MV-4-11 (cell line): ENCODE measurements at regions not wholly inside any gene's neighbourhood (a gene's known extent, or its start where the extent isn't known, plus 50 kb on each side); places are given as distances from the start of the nearest gene placed in this dataset.
A peak's percentile ranks its signal among the peaks of the same experiment; 100 is the strongest.
"Not testable (repeated sequence)": the region's sequence is repeated elsewhere in the genome, so short reads cannot be mapped to it uniquely, and the experiment has no call there.

Source experiments
- DNase-seq: peaks from one replicate; lab custom pipeline; 2025; lab: John Stamatoyannopoulos, UW

DNA sequence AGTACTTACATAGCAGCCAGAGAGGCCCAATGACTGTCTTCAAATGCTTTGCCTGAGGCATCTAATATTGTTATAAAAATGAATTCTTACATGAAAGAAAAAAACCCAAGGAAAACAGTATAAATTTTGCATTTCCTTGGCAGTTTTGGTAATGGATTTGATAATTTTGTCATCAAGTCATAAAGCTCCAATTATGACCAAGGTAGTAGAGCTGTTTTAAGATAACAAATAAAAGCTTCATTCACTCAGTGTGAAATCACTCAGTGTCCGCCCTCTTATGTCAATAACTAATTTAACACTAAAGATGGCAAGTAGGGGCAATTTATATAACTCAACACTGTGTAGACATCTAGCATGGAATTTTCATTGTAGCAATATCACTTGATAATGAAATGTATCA, 193.9 kb downstream of the ANKRD7 start:
- no peak for DNase-seq

DNA sequence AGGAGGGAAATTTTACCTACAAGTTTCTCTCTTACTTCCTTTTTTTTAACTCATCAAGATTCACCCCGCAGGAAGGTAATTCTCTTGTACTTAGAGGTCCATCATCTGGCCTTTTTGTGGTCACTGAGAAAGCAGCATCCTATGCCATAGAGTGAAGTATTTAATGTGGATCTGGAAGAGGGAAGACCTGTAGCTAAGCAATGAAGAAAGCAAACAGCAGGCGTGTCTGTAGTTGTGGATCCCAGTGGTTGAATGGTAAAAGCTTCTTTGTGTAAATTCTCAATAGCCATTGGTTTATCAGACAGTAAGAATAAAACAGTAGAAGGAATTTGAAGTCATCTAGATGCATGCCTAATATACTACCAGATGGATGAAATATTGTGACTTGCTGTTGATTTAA, 196.4 kb downstream of the ANKRD7 start:
- no peak for DNase-seq

DNA sequence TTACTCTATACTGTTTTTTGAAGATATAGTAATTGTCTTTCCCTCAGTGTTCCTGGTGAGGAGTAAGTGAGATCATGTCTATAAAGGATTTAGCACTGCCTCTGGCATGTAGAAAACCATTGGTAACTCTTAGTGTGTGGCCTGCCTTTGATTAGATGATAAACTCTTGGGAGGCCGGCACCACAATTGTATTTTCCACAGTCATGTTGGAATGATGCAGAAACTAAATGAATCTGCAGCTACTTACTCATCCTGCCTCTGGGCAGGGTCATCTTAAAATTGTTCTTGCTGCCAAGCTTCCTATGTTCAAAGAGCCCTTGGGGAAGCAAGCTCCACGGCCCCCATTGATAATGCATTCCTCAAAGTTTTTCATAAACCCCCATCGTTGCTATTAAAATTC, 204.6 kb downstream of the ANKRD7 start:
- DNase-seq: no peak

DNA sequence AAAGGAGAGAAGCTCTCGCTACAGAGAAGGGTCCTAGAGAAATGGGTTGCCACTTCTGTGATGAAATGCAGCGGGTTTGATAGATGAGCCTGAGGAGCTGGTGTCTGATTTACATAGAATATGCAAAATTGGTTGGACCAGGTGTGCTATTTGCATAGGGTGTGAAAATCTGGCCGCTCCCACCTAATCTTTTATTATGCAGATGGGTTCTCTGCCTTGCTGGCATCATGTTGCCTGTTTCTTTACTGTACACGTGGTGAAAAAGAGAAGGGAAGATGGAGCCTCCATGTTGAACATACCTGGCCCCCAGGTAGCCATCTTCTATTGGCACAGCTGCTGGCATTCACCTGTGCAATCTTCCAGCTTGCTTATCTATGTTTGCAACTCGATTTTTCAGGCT, 212.2 kb downstream of the ANKRD7 start:
- DNase-seq: no peak

DNA sequence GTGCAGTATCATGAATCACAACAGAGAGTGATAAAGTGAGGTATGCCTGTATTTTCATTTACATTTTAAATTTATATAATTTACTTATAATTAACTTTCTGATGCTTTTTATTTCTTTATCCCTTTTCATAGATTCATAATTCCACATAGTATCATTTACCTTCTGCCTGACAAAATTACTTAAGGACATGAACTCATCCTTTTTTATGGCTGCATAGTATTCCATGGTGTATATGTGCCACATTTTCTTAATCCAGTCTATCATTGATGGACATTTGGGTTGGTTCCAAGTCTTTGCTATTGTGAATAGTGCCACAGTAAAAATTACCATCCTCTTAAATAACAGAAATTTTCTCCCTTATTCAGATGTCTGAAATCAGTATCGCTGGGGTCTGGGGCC, 224.5 kb downstream of the ANKRD7 start:
- not testable (repeated sequence) for DNase-seq

DNA sequence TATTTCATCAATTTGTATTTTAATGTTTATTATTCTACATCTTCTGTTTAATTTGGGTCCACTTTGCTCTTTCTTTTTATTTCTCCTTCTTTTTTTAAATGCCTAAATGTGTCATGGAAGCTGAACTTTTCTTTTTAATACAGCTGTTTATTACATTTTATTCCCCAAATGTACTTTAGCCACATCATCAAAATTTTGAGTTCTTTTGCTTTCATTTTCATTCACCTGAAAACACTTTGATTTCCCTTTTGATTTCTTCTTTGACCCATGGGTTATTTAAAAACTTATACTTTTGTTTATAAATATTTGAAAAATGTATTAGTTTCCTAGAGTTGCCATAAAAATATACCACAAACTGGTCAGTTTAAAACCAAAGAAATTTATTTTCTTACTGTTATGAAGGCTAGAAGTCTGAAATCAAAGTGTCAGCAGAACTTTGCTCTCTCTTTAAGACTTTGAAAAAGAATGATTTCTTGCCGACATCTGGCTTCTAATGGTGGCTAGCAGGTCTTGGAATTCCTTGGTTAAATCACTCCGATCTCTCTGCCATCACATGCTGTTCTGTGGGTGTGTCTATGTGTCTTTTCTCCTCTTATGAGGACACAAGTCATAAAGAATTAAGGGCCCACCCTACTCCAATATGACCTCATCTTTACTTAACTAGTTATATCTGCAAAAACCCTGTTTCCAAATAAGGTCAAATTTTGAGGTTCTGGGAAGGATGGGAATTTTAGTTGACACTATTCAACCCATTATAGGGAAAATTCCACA, 225.5 kb downstream of the ANKRD7 start:
- no peak for DNase-seq

DNA sequence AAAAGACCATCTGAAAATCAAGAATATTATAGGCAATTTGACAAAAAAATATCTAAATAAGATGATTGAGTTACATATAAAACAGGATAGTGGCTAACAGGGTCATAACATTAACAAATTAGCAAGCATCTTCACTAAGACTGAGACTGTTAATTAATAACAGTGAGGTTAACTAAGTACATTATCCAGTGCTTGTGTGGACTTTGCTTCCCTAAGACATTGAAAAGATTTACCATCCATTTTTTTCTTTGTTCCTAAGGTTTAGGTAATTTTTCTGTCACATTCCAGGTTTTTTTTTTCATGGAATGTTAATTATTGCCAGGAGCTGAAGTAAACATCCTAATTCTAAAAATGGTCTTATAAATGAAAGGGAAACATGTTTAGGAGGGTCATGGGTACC, 227.6 kb downstream of the ANKRD7 start:
- no peak for DNase-seq

DNA sequence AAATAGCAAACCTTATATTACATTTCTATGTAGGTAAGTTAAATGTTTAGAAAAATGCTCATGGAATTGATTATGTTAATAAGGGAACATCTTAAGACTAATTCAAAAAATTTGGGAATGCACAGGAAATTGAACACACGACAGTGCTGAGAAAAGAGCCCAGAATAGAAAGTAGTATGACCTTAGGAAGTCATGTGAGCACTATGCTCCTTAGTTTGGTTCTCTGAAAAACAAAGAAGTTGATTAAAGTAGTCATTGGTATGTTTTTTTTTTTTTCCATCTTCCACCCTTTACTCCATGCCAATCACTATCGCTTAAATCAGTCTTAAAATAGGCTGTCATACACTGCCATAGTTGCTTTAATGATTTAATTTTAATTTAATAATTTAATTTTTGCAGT, 242.9 kb downstream of the ANKRD7 start:
- DNase-seq: no peak

DNA sequence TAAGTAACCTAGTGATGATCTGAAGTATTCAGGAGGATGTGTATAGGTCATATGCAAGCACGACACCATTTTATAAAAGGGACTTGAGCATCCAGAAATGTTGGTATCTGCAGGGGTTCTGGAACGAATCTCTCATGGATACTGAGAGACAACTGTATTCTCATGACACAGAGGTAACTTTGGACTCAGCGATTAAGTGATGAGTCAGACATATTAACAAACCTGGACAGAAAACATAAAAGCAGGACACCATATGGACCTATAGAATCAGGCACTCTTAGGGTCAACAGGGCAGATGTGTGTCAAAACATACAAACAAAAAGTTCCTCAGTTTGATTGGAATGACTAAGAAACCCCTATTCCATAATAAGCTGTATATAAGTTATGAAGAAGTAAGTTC, 248.1 kb downstream of the ANKRD7 start:
- DNase-seq: no peak

DNA sequence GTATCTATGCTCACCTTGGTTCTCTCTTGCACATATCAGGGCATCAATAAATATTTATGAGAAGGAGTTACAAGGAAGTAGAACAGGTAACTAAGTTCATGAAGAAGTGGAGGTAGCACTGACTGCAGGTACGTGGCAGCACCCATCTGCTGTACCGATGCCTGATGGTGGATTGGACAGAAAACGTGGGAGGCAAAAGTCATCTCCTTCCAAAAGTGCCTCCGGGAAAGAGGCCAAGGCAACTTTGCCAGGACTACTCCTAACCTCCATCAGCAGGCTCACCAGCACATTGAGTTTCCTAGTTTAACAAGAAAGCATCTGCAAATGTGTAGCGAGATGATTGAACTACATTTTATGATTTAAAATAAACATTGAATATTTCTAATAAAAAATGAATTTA, 248.8 kb downstream of the ANKRD7 start:
- no peak for DNase-seq

DNA sequence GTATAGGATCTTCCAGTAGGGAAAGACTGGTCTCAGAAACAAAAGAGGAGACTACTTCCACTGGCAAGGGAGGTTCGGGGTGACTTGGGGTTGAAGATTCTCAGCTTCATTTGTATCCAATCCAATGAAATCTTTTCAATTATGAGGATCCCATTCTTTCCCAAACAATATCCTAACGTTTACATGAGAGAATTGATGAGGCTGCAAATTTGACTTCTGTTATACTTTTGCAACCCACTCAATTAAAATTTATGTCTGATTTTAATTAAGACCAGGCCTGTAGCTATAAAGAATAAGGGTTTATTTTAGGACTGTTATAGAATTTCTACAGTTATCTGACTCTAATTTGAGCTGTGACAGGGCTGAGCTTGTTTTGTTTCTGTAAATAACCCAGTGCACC, 251.5 kb downstream of the ANKRD7 start:
- no peak for DNase-seq

DNA sequence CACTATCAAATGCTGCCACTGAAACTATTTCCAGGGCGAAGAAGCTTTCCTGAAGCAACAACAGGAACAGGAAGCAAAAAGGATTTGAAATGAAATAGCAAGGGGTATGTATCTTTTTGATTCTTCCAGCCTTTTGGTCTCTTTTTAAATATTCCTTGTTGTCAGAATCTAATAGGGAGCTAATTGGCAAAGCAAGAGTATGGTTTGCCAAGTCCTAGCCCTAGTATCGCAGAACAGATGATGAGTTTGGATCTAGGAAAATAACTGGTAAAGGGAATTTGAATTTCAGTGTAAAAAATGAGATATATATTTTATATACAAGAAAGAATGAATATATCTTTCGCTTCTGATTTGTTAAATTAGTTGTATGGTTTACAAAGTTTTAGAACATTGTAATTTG, 252.5 kb downstream of the ANKRD7 start:
- DNase-seq: no peak

DNA sequence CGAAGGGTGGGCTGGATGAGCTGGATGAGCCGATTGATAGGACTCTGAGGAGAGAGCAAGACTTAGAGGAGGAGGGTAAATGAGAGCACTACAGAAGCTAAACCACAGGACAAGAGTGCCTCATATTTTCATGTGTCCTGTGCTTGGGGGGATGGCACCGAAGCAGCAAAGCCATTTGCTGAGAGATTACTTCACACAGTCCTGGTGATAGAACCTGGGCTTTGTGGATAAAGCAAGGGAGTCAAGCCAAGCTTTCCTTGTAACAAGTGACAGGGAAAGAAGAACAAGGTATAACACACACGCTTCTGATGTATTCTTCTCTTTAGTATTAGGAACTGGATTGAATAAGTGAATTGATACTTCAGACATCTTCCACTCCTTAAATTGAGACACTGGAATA, 253.7 kb downstream of the ANKRD7 start:
- no peak for DNase-seq

DNA sequence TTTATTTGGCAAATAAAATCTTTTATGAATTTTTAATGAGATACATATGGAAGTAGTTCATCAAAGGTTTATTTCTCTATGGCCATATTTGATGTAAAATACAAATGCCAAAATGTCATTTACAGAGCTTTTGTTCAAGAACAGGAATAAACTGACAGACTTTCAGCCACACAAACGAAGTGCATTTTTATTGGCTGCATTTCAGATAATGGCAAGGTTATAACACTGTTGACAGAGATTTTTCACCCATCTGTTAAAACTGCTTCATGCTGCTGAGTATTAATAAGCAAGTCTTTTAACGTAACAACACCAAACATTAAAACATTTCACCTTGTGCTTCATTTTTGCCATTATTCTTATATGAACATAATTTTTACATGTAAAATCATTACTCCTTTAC, 254.4 kb downstream of the ANKRD7 start:
- no peak for DNase-seq

DNA sequence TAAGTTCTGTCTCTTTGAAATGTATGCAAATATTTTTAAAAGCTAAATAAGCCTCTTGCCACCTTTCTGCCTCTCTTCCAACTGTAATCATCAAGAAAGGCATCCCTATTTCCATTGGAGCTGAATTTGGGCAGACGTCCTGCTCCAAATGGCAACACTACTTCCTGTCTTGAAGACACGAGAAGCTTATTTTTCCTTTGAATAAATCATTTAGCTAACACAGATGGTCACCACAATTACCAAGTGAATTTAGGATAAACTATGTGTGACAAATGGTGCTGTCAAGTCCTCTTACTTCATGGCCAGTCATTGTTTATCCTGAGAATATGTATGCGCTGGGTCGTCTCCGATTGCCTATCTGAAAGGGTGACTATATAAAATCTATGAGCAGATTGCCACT, 268.0 kb downstream of the ANKRD7 start:
- DNase-seq: no peak

DNA sequence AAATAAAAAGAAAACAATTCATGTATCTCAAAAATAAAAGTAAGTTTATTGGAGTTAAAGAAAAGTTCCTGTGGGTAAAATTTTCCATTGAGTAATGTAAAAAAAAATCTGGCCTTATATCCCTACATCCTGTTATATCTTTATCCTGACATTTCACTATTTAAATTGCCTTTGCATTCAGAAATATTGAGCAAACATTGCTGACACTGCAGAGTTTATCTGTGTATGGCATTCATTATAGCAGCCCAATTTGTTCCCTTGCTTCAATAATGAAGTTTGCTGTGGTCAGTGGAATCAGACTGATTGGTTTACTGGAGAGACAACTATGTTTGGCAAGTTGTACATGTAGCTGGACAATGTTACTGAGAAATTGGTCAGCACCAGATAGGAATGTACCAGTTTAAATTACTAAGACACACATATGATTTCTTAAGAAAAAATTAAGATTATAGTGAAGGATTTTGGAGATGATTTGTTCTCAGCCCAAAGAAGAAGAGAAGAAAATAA, 271.7 kb downstream of the ANKRD7 start:
- no peak for DNase-seq

DNA sequence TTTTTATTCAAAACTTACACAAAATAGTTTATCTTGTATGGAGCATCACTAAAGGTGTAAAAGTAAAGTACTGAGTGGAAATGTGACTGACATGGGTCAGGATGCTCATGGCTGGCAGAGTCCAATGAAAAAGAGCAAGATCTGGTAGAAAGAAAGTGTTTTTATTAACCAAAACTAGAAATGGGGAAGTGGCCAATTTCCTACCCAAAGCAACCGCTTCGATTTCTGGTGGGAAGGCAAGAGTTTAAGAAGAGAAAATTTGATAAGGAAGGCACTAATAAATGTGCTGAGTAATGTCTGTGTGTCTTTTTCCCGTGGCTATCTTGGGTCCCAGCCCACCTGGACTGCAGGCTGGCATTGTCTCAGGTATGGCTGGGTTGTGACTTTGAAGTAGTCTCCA, 277.7 kb downstream of the ANKRD7 start:
- peak; percentile 26 for DNase-seq

DNA sequence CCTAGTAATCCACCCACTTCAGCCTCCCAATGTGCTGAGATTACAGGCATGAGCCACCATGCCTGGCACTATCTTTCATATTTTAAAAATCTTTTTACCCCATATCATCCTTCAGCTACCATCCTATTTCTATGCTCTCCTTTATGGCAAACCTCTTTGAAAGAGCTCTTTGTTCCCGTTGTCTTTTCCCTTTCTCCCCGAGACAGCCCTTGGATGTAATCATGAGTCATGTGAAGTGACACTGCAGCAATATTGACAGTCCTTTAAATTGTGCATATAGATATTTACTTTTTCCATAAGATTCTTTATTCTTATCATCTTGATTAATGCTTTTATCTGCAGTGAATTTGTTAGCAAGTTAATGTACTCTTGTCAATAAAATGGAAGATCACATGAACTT, 286.6 kb downstream of the ANKRD7 start:
- DNase-seq: no peak

DNA sequence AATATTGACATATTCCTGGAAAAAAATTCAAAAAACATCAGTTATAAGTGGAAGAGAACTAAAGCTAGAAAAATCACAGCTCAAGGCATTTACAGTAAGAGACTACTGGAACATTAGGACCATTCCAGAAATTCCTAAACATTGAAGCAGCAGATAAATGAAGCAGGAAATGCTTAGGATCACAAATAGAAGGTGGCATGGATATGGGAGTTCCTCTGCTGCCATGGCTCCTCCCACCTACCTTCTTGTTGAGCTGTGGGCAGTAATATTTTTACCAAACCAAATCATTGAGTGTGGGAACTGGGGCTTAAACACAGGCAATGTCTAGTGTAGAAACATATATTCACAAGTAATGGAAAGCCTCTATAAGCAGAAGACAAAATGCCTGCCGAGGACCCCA, 292.8 kb downstream of the ANKRD7 start:
- DNase-seq: no peak

DNA sequence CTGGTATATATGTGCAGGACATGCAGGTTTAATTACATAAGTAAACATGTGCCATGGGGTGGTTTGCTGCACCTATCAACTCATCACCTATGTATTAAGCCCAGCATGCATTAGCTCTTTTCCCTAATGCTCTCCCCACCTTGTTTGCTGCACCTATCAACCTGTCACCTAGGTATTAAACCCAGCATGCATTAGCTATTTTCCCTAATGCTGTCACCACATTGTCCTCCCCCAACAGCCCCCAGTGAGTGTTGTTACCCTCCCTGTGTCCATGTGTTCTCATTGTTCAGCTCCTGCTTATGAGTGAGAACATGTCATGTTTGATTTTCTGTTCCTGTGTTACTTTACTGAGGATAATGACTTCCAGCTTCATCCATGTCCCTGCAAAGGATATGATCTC, 300.5 kb downstream of the ANKRD7 start:
- no peak for DNase-seq

DNA sequence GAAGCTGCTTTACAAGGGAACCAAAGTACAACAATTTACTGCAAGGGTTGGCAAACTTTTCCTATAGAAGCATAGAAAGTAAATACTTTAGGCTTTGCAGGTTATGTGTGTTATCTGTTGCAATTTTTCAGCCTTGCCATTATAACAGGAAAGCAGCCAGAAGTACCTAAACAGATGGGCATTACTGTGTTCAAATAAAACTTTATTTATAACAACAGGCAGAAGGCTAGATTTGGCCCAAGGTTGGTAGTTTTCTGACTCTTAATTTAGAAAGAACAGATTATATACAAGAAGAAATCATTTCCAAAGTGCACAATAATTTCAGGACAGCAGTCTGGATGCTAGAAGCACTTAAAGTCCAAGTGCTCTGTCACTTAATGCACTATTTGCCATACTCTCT, 307.1 kb downstream of the ANKRD7 start:
- no peak for DNase-seq

DNA sequence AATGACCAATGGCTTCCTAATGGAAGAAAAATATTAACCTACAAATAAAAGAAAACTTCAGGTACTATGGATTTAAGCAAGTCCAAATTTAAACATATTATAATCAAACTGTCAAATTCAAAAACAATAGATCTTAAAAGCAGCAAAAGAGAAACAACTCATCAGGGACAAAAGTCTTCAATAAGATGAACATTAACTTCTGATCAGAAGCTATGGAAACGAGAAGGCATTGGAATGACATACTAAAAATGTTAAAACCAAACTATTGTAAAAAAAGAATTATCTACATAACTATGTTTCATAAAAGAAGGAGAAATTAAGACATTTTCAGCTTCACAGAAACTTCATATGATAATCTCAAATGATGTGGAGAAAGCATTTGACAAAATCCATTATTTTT, 334.7 kb downstream of the ANKRD7 start:
- no peak for DNase-seq

DNA sequence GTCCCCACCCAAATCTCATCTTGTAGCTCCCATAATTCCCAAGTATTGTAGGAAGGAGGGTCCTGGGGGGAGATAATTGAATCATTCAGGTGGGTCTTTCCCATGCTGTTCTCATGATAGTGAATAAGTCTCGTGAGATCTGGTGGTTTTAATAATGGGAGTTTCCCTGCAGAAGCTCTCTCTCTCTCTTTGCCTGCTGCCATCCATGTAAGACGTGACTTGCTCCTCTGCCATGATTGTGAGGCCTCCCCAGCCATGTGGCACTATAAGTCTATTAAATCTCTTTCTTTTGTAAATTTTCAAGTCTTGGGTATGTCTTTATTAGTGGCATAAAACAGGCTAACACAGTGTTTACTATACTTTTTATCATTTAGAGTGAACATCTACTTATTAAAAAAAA, 338.8 kb downstream of the ANKRD7 start:
- no peak for DNase-seq

DNA sequence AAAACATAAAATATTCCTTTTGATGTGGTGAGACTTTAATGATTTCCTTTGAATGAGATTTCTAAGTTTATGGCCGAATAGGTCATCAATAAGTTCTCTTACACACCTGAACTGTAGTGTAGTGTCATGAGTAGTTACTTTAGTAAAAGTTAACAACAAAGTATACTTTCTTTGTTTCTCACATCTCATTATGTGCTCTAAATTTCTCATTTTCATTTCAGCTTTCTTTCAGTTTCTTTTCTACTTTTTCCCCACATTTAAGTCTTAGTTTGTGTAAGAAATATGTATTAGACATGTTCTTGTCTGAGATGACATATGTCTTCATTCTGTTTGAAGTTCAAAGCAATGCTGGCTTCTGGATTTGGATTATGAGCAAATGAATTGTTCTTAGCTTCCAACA, 348.1 kb downstream of the ANKRD7 start:
- no peak for DNase-seq
